Activated CD4-positive, alpha-beta T cell treated with anti-CD3 and anti-CD28 coated beads, Interleukin-2, amount 50 U/mL, for 4 hours (primary cell): ENCODE measurements at regions not wholly inside any gene's neighbourhood (a gene's known extent, or its start where the extent isn't known, plus 50 kb on each side); places are given as distances from the start of the nearest gene placed in this dataset.

Source experiments
- DNase-seq, 2 experiments: peaks; one replicate each; pipeline ENCODE4 v3.0.0-alpha.2; 2020

GRCh38 chr6:15796844-15797243 is 134.0 kb upstream of the DTNBP1 start:
- no peak for DNase-seq

GRCh38 chr6:15796130-15796771 is 133.4 kb upstream of the DTNBP1 start:
- no peak for DNase-seq

- no peak for DNase-seq
Observed at GRCh38 chr6:15793826-15794225, 131.0 kb upstream of the DTNBP1 start.

- DNase-seq, result no peak
Observed at GRCh38 chr6:15793288-15793687, 130.5 kb upstream of the DTNBP1 start.

- DNase-seq, result no peak
Observed at GRCh38 chr6:15792842-15793241, 130.0 kb upstream of the DTNBP1 start.

GRCh38 chr6:15791448-15792181 is 128.8 kb upstream of the DTNBP1 start:
- DNase-seq, result no peak

- no peak for DNase-seq
Observed at GRCh38 chr6:15790116-15790515, 127.3 kb upstream of the DTNBP1 start.

- DNase-seq, result no peak
Observed at GRCh38 chr6:15786846-15787245, 124.0 kb upstream of the DTNBP1 start.

GRCh38 chr6:15783484-15783883 is 120.7 kb upstream of the DTNBP1 start:
- no peak for DNase-seq

- DNase-seq, result no peak
Observed at GRCh38 chr6:15781890-15782289, 119.1 kb upstream of the DTNBP1 start.

GRCh38 chr6:15781333-15781732 is 118.5 kb upstream of the DTNBP1 start:
- DNase-seq, result no peak

GRCh38 chr6:15780437-15780836 is 117.6 kb upstream of the DTNBP1 start:
- no peak for DNase-seq

- DNase-seq, result no peak
Observed at GRCh38 chr6:15779726-15780125, 116.9 kb upstream of the DTNBP1 start.

GRCh38 chr6:15776458-15776980 is 113.7 kb upstream of the DTNBP1 start:
- DNase-seq, result no peak

- no peak for DNase-seq
Observed at GRCh38 chr6:15775741-15776140, 112.9 kb upstream of the DTNBP1 start.

- DNase-seq, result no peak
Observed at GRCh38 chr6:15775076-15775634, 112.3 kb upstream of the DTNBP1 start.

GRCh38 chr6:15773806-15774410 is 111.1 kb upstream of the DTNBP1 start:
- DNase-seq, result no peak

- no peak for DNase-seq
Observed at GRCh38 chr6:15770347-15771143, 107.7 kb upstream of the DTNBP1 start.

- DNase-seq, result no peak
Observed at GRCh38 chr6:15769511-15770018, 106.7 kb upstream of the DTNBP1 start.

- DNase-seq, result no peak
Observed at GRCh38 chr6:15768999-15769398, 106.2 kb upstream of the DTNBP1 start.

GRCh38 chr6:15763837-15764236 is 101.0 kb upstream of the DTNBP1 start:
- no peak for DNase-seq

GRCh38 chr6:15763364-15763763 is 100.5 kb upstream of the DTNBP1 start:
- DNase-seq, result no peak
